ENCODE measurements at regions not wholly inside any gene's neighbourhood (a gene's known extent, or its start where the extent isn't known, plus 50 kb on each side); places are given as distances from the start of the nearest gene placed in this dataset.
A peak's percentile ranks its signal among the peaks of the same experiment; 100 is the strongest.

DNA sequence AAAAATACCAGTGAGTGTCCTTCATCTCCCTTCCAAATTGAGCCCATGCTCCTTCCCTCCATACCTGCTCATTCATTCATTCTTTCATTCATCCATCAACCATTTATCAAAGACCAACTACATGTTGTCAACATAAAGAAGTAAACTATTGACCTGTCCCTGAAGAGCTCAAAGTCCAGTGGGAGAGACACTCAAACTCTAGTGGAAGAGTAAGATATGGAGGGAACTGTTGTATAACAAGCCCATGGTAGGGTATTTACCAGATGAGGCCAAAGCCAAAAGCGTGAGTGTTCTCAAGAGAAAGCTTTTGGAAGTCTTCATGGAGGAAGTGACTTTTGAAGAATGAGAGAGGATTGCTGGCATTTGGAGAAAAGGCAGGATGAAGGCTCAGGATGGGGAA, 163.4 kb upstream of the SPACA1 start:
- Histone ChIP-seq H3K4me3 (no peak overlapping the region), H3K27ac (no peak overlapping the region), H3K27me3 (peaks cover 0 to 4% (median 0%) of the 10 kb centered on the region in 3 donors), H3K36me3 (no peaks in the 10 kb centered on the region), H3K4me1 (no peaks in the 10 kb centered on the region), H3K9me3 (no peaks in the 10 kb centered on the region)
- no peak for DNase-seq
- WGBS, 5 donors: 71 to 85% (median 77%) methylated on average over 1 of the region's 1 CpG
- TF ChIP-seq CTCF (IDR thresholded peaks at IDR 0.05) (no peak), EP300 (IDR thresholded peaks at IDR 0.05) (no peak), POLR2AphosphoS5 (IDR thresholded peaks at IDR 0.05) (no peak), POLR2A (IDR thresholded peaks at IDR 0.05) (no peak)
- intact Hi-C loops (cut with DNase I; ENCODE audit: low total_unique reads): no loop called here

DNA sequence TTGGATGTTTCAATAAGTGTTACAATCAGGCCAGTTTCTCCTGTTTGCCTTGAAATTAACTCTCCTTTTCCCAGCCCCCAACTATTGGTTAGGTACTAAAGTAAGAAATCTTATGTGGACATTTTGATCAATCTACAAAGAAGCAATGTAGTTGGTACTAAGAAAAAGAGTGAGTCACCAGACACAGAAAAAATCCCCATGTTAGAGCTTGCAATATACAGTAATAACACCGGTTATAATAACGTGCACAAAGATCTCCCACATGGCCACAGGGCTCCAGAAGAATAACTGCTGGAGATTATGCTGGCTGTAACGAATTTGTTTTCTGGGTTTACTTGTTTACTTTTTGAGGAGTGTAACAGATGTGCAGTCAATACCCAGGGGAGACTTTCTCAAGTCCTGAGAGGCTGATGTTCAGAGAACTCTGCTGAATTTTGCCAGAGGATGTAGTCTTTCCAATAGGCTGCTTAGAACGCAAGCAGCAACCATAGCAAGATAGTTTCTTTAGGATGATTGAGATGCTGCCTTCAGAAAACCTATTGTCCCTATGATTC, 166.2 kb upstream of the SPACA1 start:
- no peaks in the 10 kb centered on the region for H3K36me3 ChIP-seq
- H3K27ac ChIP-seq: no peak overlapping the region
- TF ChIP-seq CTCF (IDR thresholded peaks at IDR 0.05) (no peak), POLR2AphosphoS5 (IDR thresholded peaks at IDR 0.05) (no peak), POLR2A (IDR thresholded peaks at IDR 0.05) (no peak), EP300 (IDR thresholded peaks at IDR 0.05) (no peak)
- 54 to 68% (median 59%) methylated on average over 4 of the region's 4 CpGs for whole genome bisulfite sequencing, 5 donors
- H3K4me3 ChIP-seq: no peak overlapping the region
- DNase-seq: no peak
- H3K9me3 ChIP-seq: no peaks in the 10 kb centered on the region
- H3K4me1 ChIP-seq: no peaks in the 10 kb centered on the region
- intact Hi-C loops (cut with DNase I; ENCODE audit: low total_unique reads): no loop called here
- peaks cover 0 to 6% (median 4%) of the 10 kb centered on the region in 3 donors for H3K27me3 ChIP-seq

DNA sequence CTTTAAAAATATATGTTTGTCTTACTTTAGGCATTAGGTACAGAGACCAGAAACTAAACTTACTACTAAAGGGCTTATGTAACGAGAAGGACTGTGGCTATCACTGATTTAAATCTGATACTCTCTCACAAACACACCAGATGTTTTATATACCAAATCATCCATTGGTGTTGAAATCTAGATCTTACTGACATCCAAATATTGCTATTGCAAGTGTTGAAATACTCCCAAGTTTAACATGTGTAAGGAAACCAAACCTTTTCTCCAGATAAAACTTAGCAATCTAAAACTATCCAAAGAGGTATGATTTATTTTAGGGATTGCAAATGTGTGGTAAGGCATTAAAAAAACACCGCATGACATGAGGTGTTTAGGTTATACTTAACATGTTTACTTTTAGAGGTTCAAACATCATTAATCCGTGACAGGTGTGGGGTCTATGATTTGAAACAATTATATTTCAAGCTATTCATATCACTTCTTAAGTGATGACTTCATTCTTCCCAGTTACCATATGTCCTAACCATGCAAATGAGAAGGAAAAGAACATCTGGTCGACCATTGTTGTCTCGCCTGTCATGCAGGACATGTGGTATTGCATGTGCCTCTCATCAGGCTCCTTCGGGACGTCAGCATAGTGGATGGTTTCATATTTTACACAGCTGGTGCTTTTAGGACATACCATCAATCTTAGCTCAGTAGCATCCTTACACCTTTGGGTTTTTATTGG, 168.3 kb upstream of the SPACA1 start:
- WGBS, 5 donors: 43 to 60% (median 57%) methylated on average over 7 of the region's 7 CpGs
- Histone ChIP-seq H3K27me3 (peaks cover 0 to 14% (median 6%) of the 10 kb centered on the region in 3 donors), H3K4me3 (no peak overlapping the region), H3K9me3 (no peaks in the 10 kb centered on the region), H3K36me3 (no peaks in the 10 kb centered on the region), H3K4me1 (no peaks in the 10 kb centered on the region), H3K27ac (no peak overlapping the region)
- DNase-seq: peak in 1 of 2 donors; percentile 6
- intact Hi-C loops (cut with DNase I; ENCODE audit: low total_unique reads): no loop called here
- TF ChIP-seq POLR2AphosphoS5 (IDR thresholded peaks at IDR 0.05): no peak
- TF ChIP-seq POLR2A (IDR thresholded peaks at IDR 0.05): no peak
- no peak for TF ChIP-seq EP300 (IDR thresholded peaks at IDR 0.05)
- no peak for TF ChIP-seq CTCF (IDR thresholded peaks at IDR 0.05)

DNA sequence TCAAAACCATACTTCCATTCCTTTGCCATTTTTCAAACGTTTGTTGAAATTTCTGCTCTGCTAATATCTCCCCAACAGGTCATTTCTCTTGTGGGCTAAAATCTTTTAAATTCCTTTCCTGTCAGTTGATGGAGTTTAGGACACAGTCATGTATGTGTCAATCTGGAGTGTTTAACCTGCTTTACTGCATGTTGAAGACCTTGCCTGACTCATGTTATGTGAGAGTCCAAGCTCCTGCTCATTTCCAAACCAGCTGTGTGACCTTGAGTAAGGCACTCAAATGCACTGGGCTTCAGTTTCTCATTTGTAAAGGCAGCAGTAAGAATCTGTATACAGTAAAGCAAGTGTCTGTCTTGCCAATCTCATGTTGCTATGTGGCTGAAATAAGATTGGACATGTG, 171.9 kb upstream of the SPACA1 start:
- Histone ChIP-seq H3K4me1 (peaks cover 0 to 3% (median 0%) of the 10 kb centered on the region in 4 donors), H3K27ac (no peak overlapping the region), H3K9me3 (no peaks in the 10 kb centered on the region), H3K4me3 (no peak overlapping the region), H3K36me3 (no peaks in the 10 kb centered on the region), H3K27me3 (peaks cover 0 to 15% (median 6%) of the 10 kb centered on the region in 3 donors)
- no peak for DNase-seq
- intact Hi-C loops (cut with DNase I; ENCODE audit: low total_unique reads): no loop called here
- WGBS, 5 donors: 49 to 79% (median 76%) methylated on average over 1 of the region's 1 CpG
- no peak for TF ChIP-seq EP300 (IDR thresholded peaks at IDR 0.05)
- TF ChIP-seq CTCF (IDR thresholded peaks at IDR 0.05): no peak
- no peak for TF ChIP-seq POLR2A (IDR thresholded peaks at IDR 0.05)
- no peak for TF ChIP-seq POLR2AphosphoS5 (IDR thresholded peaks at IDR 0.05)
